ENCODE measurements at regions not wholly inside any gene's neighbourhood (a gene's known extent, or its start where the extent isn't known, plus 50 kb on each side); places are given as distances from the start of the nearest gene placed in this dataset.

GRCh38 chr18:7168408-7168807, 50.8 kb upstream of the LAMA1 start:
- TF ChIP-seq CTCF (IDR thresholded peaks at IDR 0.05; ENCODE audit: insufficient read depth, low read length), result no peak
- no peak overlapping the region for H3K4me3 ChIP-seq (ENCODE audit: low read depth, low read length)
- DNase-seq (ENCODE audit: low read depth), result no peak

Data from fibroblast of the aortic adventitia (primary cell).